Left lung (tissue), 4 donors: ENCODE measurements at regions not wholly inside any gene's neighbourhood (a gene's known extent, or its start where the extent isn't known, plus 50 kb on each side); places are given as distances from the start of the nearest gene placed in this dataset.

ENCODE experiments used
- ATAC-seq: fragments of 200-7000 bp; cut with Tn5 transposase; one replicate; pipeline ENCODE4 v1.9.1; 2020; ENCODE audit warnings: moderate library complexity
- DNase-seq, 4 donors: peaks; one replicate each; pipeline ENCODE4 v3.0.0-alpha.2; 2013 to 2020
- H3K27ac ChIP-seq, 2 donors: fragments of 200-600 bp; sonication (generic) in 1 of 2; one replicate each; pipeline versions ENCODE4 v1.5.0 to v1.8.0; 2020 to 2021
- H3K27me3 ChIP-seq, 2 donors: fragments of 200-600 bp; sonication (generic) in 1 of 2; one replicate each; pipeline versions ENCODE4 v1.5.0 to v1.8.0; 2020 to 2021
- H3K36me3 ChIP-seq, 2 donors: fragments of 200-600 bp; sonication (generic) in 1 of 2; one replicate each; pipeline versions ENCODE4 v1.5.0 to v1.8.0; 2020 to 2021
- H3K4me1 ChIP-seq, 2 donors: fragments of 200-600 bp; one replicate each; pipeline ENCODE4 v1.8.0; 2021
- H3K4me3 ChIP-seq, 2 donors: fragments of 200-600 bp; sonication (generic) in 1 of 2; one replicate each; pipeline versions ENCODE4 v1.5.0 to v1.8.0; 2020 to 2021; ENCODE audit warnings: mild to moderate bottlenecking in 1 of 2
- H3K9me3 ChIP-seq, 2 donors: fragments of 200-600 bp; sonication (generic) in 1 of 2; one replicate each; pipeline versions ENCODE4 v1.5.0 to v1.8.0; 2020 to 2021
- CTCF ChIP-seq, 2 donors: fragments of 200-600 bp; sonication (generic) in 1 of 2; IDR thresholded peaks; one replicate each; pipeline versions ENCODE4 v1.5.0 to v1.8.0; 2021; ENCODE audit warnings: antibody characterized with exemption in 2 of 2
- intact Hi-C, 2 donors: fragments of 100-400 bp; cut with DNase I; formaldehyde crosslinking; loops; one replicate each; pipeline versions ENCODE4 v1.11.2 to v1.14.2; 2022
- donor health status: DM: no; HTN: yes; CAD: no.
- donor health status: DM: no; HTN: no; CAD: no.

DNA sequence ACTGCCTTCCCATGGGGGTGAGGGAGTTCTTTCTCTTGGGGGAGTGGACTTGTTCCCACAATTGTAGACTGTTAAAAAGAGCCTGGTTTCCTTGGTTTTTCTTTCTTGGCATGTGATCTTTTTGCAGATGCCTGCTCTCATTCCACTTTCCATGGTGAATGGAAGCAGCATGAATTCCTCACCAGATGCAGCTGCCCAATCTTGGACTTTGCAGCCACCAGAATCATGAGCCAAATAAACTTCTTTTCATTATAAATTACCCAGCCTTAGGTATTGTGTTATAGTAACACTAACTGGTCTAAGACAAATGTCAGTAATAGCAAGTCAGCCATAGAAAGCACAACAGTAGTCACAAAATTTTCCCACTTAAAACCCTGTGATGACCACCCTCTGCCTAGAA, 260.5 kb upstream of the THBS1 start:
- TF ChIP-seq CTCF (IDR thresholded peaks at IDR 0.05): no peak
- Histone ChIP-seq H3K27ac (no peak overlapping the region), H3K27me3 (no peaks in the 10 kb centered on the region), H3K36me3 (no peaks in the 10 kb centered on the region), H3K4me3 (no peak overlapping the region), H3K4me1 (no peaks in the 10 kb centered on the region), H3K9me3 (peaks cover 0 to 16% of the 10 kb centered on the region in 2 donors)
- intact Hi-C loops: no loop called here
- no peak for DNase-seq
- ATAC-seq: no peak

DNA sequence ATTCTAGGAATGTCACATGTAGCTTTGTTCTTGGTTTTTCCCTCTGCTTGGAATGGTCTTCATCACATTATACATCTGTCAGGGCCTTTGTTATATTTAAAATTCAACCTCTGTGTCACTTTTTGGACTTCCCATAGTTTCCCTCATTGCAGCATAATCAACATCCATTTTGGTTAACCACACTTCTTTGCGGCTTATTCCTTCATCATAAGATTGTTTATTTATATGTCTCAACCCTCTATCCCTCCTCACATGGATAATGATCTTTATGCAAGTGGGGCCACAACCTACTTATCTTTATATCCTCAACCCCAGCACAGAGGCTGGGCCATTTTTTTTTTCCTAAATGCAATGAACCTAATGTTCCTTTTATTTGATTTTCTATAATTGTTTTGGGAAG, 260.0 kb upstream of the THBS1 start:
- Histone ChIP-seq H3K27ac (no peak overlapping the region), H3K27me3 (no peaks in the 10 kb centered on the region), H3K4me1 (peaks cover 0 to 2% of the 10 kb centered on the region in 2 donors), H3K4me3 (no peak overlapping the region), H3K9me3 (peaks cover 0 to 16% of the 10 kb centered on the region in 2 donors), H3K36me3 (no peaks in the 10 kb centered on the region)
- no peak for ATAC-seq
- intact Hi-C loops: no loop called here
- DNase-seq: no peak
- no peak for TF ChIP-seq CTCF (IDR thresholded peaks at IDR 0.05)

DNA sequence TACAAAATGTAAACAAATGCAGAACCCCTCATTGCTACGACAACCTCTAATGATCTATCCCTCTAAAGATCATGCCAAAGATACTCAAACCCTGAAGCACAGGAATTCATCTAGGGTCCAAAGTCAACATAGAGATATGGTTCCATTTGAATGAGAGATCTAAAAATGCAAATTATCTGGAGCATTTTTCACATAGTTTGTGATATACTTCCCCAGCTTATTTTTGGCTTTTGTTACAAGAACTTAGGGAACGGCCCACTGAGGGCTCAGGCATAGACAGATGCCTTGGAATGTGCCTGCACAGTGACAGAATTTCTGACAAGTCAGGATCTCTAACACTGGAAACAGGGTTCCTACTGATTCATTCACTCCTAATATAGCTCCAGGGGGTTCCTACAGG, 258.9 kb upstream of the THBS1 start:
- H3K27ac ChIP-seq: no peak overlapping the region
- peaks cover 0 to 12% of the 10 kb centered on the region in 2 donors for H3K4me1 ChIP-seq
- no peak for TF ChIP-seq CTCF (IDR thresholded peaks at IDR 0.05)
- H3K36me3 ChIP-seq: no peaks in the 10 kb centered on the region
- peaks cover 0 to 16% of the 10 kb centered on the region in 2 donors for H3K9me3 ChIP-seq
- no peaks in the 10 kb centered on the region for H3K27me3 ChIP-seq
- no peak for ATAC-seq
- DNase-seq: no peak
- intact Hi-C loops: no loop called here
- H3K4me3 ChIP-seq: no peak overlapping the region

- H3K36me3 ChIP-seq: no peaks in the 10 kb centered on the region
- no peak for TF ChIP-seq CTCF (IDR thresholded peaks at IDR 0.05)
- no peaks in the 10 kb centered on the region for H3K27me3 ChIP-seq
- DNase-seq (no peak), ATAC-seq (no peak)
- peaks cover 0 to 24% of the 10 kb centered on the region in 2 donors for H3K4me1 ChIP-seq
- no peak overlapping the region for H3K27ac ChIP-seq
- peaks cover 0 to 16% of the 10 kb centered on the region in 2 donors for H3K9me3 ChIP-seq
- intact Hi-C loops: no loop called here
- no peak overlapping the region for H3K4me3 ChIP-seq
These were observed 257.7 kb upstream of the THBS1 start for GRCh38 chr15:39323157-39323556.

DNA sequence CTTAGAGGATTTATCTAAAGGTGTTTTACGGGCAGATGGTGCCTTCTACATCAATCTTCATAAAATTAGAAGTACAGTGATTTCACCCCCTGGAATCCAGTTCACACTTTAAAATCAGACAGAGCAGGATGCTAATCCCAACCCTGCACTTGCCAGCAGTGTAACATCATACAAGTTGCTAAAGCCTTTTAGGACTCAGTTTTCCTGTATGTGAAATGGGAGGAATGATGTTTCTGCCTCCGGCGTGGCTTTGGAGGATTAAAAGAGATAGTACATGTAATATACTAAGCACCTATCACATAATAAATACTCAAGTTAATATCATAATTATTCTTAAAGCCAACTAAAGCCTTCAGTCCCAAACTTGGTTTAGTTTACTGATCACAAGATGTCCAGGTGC, 257.2 kb upstream of the THBS1 start:
- H3K27ac ChIP-seq: no peak overlapping the region
- intact Hi-C loops: no loop called here
- H3K9me3 ChIP-seq: peaks cover 0 to 16% of the 10 kb centered on the region in 2 donors
- no peak for TF ChIP-seq CTCF (IDR thresholded peaks at IDR 0.05)
- ATAC-seq: no peak
- no peak overlapping the region for H3K4me3 ChIP-seq
- no peaks in the 10 kb centered on the region for H3K36me3 ChIP-seq
- no peaks in the 10 kb centered on the region for H3K27me3 ChIP-seq
- DNase-seq: no peak
- peaks cover 0 to 24% of the 10 kb centered on the region in 2 donors for H3K4me1 ChIP-seq
